ENCODE measurements at regions not wholly inside any gene's neighbourhood (a gene's known extent, or its start where the extent isn't known, plus 50 kb on each side); places are given as distances from the start of the nearest gene placed in this dataset.

DNA sequence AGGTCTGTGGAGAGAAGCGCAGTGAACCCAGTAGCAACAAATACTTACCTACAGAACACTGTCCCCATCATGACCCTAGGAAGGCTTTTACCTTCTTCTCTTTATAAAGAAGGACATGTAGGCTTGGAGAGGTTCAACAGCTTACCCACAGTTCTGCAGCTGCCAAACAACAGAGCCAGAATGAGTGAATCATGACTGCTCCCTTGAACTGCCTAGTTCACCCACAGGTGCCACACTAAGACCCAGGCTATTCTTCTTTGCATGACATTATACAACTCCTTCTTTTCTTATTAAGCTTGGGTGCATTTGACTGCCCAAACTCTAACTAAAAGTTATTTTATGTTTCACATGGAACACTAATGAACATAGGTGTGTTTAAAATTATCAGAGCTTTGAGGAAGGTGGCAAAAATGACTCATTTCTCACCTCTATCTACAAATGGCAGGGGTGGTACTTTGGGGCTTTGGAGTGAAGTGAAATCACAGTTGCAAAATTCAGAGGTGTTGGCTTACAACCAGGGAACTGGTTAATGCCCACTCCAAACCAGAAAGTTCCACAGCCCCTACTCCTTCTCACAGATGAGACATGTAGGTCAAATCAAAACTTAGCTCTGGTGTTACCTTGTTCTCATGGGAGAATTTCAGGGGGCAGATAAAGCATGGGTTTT is 201.6 kb downstream of the SEMA6A start:
- H3K27me3 ChIP-seq, result no peaks in the 10 kb centered on the region
- intact Hi-C loops (cut with DNase I), result no loop called here
- peaks cover 23 to 35% (median 31%) of the 10 kb centered on the region in 4 donors for H3K4me1 ChIP-seq
- TF ChIP-seq POLR2A (IDR thresholded peaks at IDR 0.05; ENCODE audit: low read depth) (no peak), POLR2AphosphoS5 (IDR thresholded peaks at IDR 0.05) (no peak), EP300 (IDR thresholded peaks at IDR 0.05) (no peak)
- TF ChIP-seq, protein P1, sequence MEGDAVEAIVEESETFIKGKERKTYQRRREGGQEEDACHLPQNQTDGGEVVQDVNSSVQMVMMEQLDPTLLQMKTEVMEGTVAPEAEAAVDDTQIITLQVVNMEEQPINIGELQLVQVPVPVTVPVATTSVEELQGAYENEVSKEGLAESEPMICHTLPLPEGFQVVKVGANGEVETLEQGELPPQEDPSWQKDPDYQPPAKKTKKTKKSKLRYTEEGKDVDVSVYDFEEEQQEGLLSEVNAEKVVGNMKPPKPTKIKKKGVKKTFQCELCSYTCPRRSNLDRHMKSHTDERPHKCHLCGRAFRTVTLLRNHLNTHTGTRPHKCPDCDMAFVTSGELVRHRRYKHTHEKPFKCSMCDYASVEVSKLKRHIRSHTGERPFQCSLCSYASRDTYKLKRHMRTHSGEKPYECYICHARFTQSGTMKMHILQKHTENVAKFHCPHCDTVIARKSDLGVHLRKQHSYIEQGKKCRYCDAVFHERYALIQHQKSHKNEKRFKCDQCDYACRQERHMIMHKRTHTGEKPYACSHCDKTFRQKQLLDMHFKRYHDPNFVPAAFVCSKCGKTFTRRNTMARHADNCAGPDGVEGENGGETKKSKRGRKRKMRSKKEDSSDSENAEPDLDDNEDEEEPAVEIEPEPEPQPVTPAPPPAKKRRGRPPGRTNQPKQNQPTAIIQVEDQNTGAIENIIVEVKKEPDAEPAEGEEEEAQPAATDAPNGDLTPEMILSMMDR (IDR thresholded peaks at IDR 0.05), result no peak
- H3K36me3 ChIP-seq, result no peaks in the 10 kb centered on the region
- no peak for DNase-seq (ENCODE audit: extremely low spot score)
- whole genome bisulfite sequencing, result 100% methylated on average over 1 of the region's 1 CpG
- no peak overlapping the region for H3K27ac ChIP-seq (replicated peaks in 1 of 4)
- no peak overlapping the region for H3K4me3 ChIP-seq
- no peaks in the 10 kb centered on the region for H3K9me3 ChIP-seq

DNA sequence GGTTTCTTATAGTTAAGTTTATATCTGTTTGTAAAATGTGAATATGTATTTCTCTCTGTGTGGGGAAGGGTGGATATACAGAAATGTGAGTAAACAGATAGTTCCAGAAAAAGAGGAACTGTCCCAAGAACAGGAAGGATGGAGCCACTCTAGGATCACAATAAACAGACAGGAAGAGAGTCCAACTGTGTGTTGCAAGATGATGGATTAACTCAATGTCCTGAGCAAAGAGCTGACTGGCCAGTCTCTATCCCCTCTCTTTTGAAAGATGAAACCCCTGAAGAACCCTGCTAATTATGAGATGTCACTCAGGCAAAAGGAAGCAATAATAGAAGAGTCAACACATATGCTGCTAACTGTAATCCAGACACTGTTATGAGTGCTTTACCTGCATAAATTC is 202.7 kb downstream of the SEMA6A start:
- Histone ChIP-seq H3K27ac (replicated peaks in 1 of 4) (peak overlapping the region; percentile 51 to 58 (median 55)), H3K36me3 (no peaks in the 10 kb centered on the region), H3K27me3 (no peaks in the 10 kb centered on the region), H3K4me3 (no peak overlapping the region), H3K9me3 (no peaks in the 10 kb centered on the region), H3K4me1 (peaks cover 23 to 35% (median 31%) of the 10 kb centered on the region in 4 donors)
- intact Hi-C loops (cut with DNase I), result no loop called here
- TF ChIP-seq, protein P1 (IDR thresholded peaks at IDR 0.05), result no peak
- TF ChIP-seq POLR2AphosphoS5 (IDR thresholded peaks at IDR 0.05) (no peak), EP300 (IDR thresholded peaks at IDR 0.05) (no peak), POLR2A (IDR thresholded peaks at IDR 0.05; ENCODE audit: low read depth) (no peak)
- DNase-seq (ENCODE audit: extremely low spot score), result peak; percentile 68

DNA sequence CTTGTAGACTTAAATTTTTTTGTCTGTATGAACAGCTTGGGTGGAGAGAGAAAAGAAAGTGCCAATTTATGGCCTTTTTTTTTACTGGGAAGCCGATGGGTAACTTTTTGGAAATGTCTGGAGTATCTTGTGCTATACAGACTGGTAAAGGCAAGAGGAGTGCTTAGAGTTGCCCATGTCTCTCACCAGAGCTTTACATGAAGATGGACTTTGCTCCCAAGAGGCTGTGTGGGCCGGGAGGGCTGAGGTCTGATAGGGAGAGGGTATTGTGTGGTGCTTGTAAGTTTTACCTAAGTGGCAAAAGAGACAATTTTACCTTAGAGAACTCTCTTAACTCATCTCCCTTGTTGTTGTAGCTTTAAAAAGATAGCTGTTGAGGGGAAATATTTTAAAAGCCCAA is 203.2 kb downstream of the SEMA6A start:
- intact Hi-C loops (cut with DNase I), result no loop called here
- WGBS, result 63% methylated on average over 2 of the region's 2 CpGs
- DNase-seq (ENCODE audit: extremely low spot score), result no peak
- H3K4me3 ChIP-seq, result no peak overlapping the region
- no peaks in the 10 kb centered on the region for H3K27me3 ChIP-seq
- H3K9me3 ChIP-seq, result no peaks in the 10 kb centered on the region
- H3K36me3 ChIP-seq, result no peaks in the 10 kb centered on the region
- TF ChIP-seq POLR2A (IDR thresholded peaks at IDR 0.05; ENCODE audit: low read depth) (no peak), EP300 (IDR thresholded peaks at IDR 0.05) (no peak), POLR2AphosphoS5 (IDR thresholded peaks at IDR 0.05) (no peak)
- TF ChIP-seq, protein P1 (IDR thresholded peaks at IDR 0.05), result no peak
- peaks cover 23 to 35% (median 31%) of the 10 kb centered on the region in 4 donors for H3K4me1 ChIP-seq
- H3K27ac ChIP-seq (replicated peaks in 1 of 4), result peak overlapping the region; percentile 51 to 58 (median 55)

DNA sequence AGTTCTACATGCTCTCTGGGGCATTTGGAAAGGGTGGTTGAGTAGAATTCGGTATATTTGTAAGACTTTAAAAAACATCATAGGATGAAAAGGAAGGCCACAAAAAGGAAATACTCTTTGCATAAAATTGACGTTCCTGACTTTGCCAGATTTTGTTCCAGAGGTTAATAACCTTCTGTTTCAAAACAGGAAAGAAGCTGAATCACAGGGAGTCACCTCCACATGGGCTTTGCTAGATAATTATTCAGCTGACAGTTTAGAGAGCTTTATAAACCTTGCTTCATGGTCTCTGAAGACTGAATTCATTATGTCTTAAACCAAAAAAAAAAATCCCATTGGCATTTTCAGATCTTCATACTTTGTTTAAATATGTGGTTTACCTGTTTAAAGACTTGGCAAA is 203.7 kb downstream of the SEMA6A start:
- 43% methylated on average over 2 of the region's 2 CpGs for WGBS
- no peaks in the 10 kb centered on the region for H3K27me3 ChIP-seq
- H3K4me1 ChIP-seq, result peaks cover 23 to 35% (median 31%) of the 10 kb centered on the region in 4 donors
- intact Hi-C loops (cut with DNase I), result no loop called here
- H3K27ac ChIP-seq (replicated peaks in 1 of 4), result peak overlapping the region; percentile 51 to 58 (median 55)
- no peak for DNase-seq (ENCODE audit: extremely low spot score)
- TF ChIP-seq, protein P1 (IDR thresholded peaks at IDR 0.05), result no peak
- peak in 1 of 2 donors; percentile 18 for TF ChIP-seq POLR2AphosphoS5 (IDR thresholded peaks at IDR 0.05)
- TF ChIP-seq EP300 (IDR thresholded peaks at IDR 0.05), result no peak
- TF ChIP-seq POLR2A (IDR thresholded peaks at IDR 0.05; ENCODE audit: low read depth), result no peak
- no peak overlapping the region for H3K4me3 ChIP-seq
- no peaks in the 10 kb centered on the region for H3K36me3 ChIP-seq
- no peaks in the 10 kb centered on the region for H3K9me3 ChIP-seq

DNA sequence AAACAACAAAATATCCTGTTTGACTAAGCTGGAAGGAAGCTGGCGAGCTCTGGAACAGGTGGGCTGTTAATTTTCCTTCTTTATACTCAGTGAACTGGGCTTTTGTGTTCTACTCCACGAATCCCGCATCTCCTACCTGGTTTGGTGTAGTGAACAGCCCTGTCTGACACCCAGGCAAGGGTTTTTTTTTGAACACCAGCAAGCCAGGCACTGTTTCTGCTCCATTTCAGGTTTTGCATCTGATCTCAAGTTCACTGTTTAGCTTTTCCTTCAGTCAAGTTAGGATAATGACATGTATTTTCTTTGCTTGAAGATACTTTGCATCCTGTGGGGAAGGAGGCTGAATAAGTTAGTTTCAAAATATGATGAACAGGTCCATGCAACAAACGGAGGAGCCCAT is 204.5 kb downstream of the SEMA6A start:
- H3K4me1 ChIP-seq, result peaks cover 23 to 35% (median 31%) of the 10 kb centered on the region in 4 donors
- no peak for DNase-seq (ENCODE audit: extremely low spot score)
- intact Hi-C loops (cut with DNase I), result no loop called here
- peak overlapping the region in 2 of 4 donors; percentile 5 to 9 for H3K27ac ChIP-seq (replicated peaks in 1 of 4)
- H3K36me3 ChIP-seq, result no peaks in the 10 kb centered on the region
- no peaks in the 10 kb centered on the region for H3K9me3 ChIP-seq
- 83% methylated on average over 4 of the region's 4 CpGs for WGBS
- no peak overlapping the region for H3K4me3 ChIP-seq
- no peak for TF ChIP-seq POLR2AphosphoS5 (IDR thresholded peaks at IDR 0.05)
- TF ChIP-seq POLR2A (IDR thresholded peaks at IDR 0.05; ENCODE audit: low read depth), result no peak
- no peak for TF ChIP-seq EP300 (IDR thresholded peaks at IDR 0.05)
- TF ChIP-seq, protein P1 (IDR thresholded peaks at IDR 0.05), result no peak
- no peaks in the 10 kb centered on the region for H3K27me3 ChIP-seq

Data from esophagus muscularis mucosa (tissue), 4 donors.